AG04450 (cell line): ENCODE measurements at regions not wholly inside any gene's neighbourhood (a gene's known extent, or its start where the extent isn't known, plus 50 kb on each side); places are given as distances from the start of the nearest gene placed in this dataset.

Experiments used
- CTCF ChIA-PET: fragments of 300-600, 350-600 bp; formaldehyde crosslinking; extraction: SDS; loops from one replicate; lab custom pipeline; 2022; ENCODE audit warnings: antibody characterized with exemption, inconsistent platforms; lab: Charles Lee
- POLR2A ChIA-PET: fragments of 350-600 bp; formaldehyde crosslinking; extraction: SDS; loops from one replicate; lab custom pipeline; 2021; ENCODE audit warnings: antibody characterized with exemption, inconsistent platforms; lab: Yijun Ruan, JAX
- DNase-seq: peaks from one replicate; pipeline ENCODE4 v3.0.0-alpha.2; 2011; ENCODE audit warnings: low read depth, low spot score
- H3K27ac ChIP-seq: one replicate; pipeline ENCODE4 v1.5.1; 2012; ENCODE audit warnings: low read depth, low read length, control low read depth
- H3K27me3 ChIP-seq: one replicate; pipeline ENCODE4 v1.6.0; 2012; ENCODE audit warnings: low read length; ENCODE audit not compliant: control insufficient read depth, insufficient read depth
- H3K4me3 ChIP-seq: 2 replicates; pipeline ENCODE4 v1.5.1; 2011; ENCODE audit warnings: mild to moderate bottlenecking, low read depth, low read length, control low read depth
- H3K9me3 ChIP-seq: 2 replicates; pipeline ENCODE4 v1.5.1; 2012; ENCODE audit warnings: low read length; ENCODE audit not compliant: control insufficient read depth, insufficient read depth
- CTCF ChIP-seq: IDR thresholded peaks from 2 replicates; pipeline ENCODE4 v1.5.1; 2011; ENCODE audit warnings: low read depth, low read length, control low read depth, inconsistent platforms

GRCh38 chr2:145755019-145755837 is 1235.3 kb upstream of the ZEB2 start:
- no peaks in the 10 kb centered on the region for H3K27me3 ChIP-seq
- POLR2A ChIA-PET = no interaction called here
- no peak overlapping the region for H3K4me3 ChIP-seq
- no peak for TF ChIP-seq CTCF
- DNase-seq = no peak
- CTCF ChIA-PET = no interaction called here
- no peak overlapping the region for H3K27ac ChIP-seq
- H3K9me3 ChIP-seq = no peaks in the 10 kb centered on the region

GRCh38 chr2:145753966-145754365 is 1234.0 kb upstream of the ZEB2 start:
- no peak for DNase-seq

GRCh38 chr2:145753041-145753608 is 1233.2 kb upstream of the ZEB2 start:
- TF ChIP-seq CTCF = no peak
- POLR2A ChIA-PET = no interaction called here
- H3K9me3 ChIP-seq = no peaks in the 10 kb centered on the region
- H3K27me3 ChIP-seq = no peaks in the 10 kb centered on the region
- CTCF ChIA-PET = interaction anchor here (0.5 to 1.9 kb wide), 47 partner anchors 8 to 1514 kb away, joined by 3 to 13 read pairs (median 3); partner anchors contain the start of gene ZEB2
- DNase-seq = no peak
- H3K4me3 ChIP-seq = no peak overlapping the region
- H3K27ac ChIP-seq = no peak overlapping the region

More at GRCh38 chr2:145753966-145754365, 1234.0 kb upstream of the ZEB2 start:
- CTCF ChIA-PET = interaction anchor here (0.6 to 1.9 kb wide), 2 partner anchors 11 to 769 kb away, joined by 7 to 8 read pairs; no protein-coding TSS in a partner anchor
- Histone ChIP-seq H3K4me3 (no peak overlapping the region), H3K27ac (no peak overlapping the region), H3K27me3 (no peaks in the 10 kb centered on the region), H3K9me3 (no peaks in the 10 kb centered on the region)
- TF ChIP-seq CTCF = no peak
- POLR2A ChIA-PET = no interaction called here

GRCh38 chr2:145752091-145752806 is 1232.3 kb upstream of the ZEB2 start:
- CTCF ChIA-PET = interaction anchor here (0.5 to 1.9 kb wide), 49 partner anchors 8 to 1513 kb away, joined by 3 to 13 read pairs (median 3); partner anchors contain the start of gene ZEB2
- peak; percentile 81 for TF ChIP-seq CTCF
- peak; percentile 69 for DNase-seq
- POLR2A ChIA-PET = interaction anchor here (1.0 kb wide), 1 partner anchor 100 kb away, joined by 3 read pairs; no protein-coding TSS in a partner anchor
- Histone ChIP-seq H3K4me3 (no peak overlapping the region), H3K27ac (no peak overlapping the region), H3K9me3 (no peaks in the 10 kb centered on the region), H3K27me3 (no peaks in the 10 kb centered on the region)
